ENCODE measurements at regions not wholly inside any gene's neighbourhood (a gene's known extent, or its start where the extent isn't known, plus 50 kb on each side); places are given as distances from the start of the nearest gene placed in this dataset.

DNA sequence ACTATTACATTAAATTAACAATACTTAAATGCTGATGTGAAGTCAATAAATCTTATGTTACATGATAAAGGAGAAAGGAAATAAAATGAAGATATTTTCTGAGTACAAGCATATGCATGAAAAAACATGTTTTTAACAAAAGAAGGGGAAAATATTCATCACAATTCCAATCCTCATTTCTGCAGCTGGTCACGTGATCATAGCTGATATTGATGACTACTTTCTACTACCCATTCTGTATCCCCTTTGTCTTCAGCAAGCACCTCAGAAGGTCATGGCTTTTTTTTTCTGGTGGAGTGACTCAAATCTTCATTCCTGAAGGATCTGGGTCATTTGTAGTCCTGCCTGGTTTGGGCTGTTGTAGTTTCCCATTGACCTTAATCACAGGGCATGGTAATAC is 90.9 kb downstream of the CDO1 start:
- TF ChIP-seq POLR2AphosphoS2 (IDR thresholded peaks at IDR 0.05; ENCODE audit: low read length), result no peak
- no peak for TF ChIP-seq SRF (CRISPR knock-in tag; IDR thresholded peaks at IDR 0.05)
- TF ChIP-seq, protein P1, sequence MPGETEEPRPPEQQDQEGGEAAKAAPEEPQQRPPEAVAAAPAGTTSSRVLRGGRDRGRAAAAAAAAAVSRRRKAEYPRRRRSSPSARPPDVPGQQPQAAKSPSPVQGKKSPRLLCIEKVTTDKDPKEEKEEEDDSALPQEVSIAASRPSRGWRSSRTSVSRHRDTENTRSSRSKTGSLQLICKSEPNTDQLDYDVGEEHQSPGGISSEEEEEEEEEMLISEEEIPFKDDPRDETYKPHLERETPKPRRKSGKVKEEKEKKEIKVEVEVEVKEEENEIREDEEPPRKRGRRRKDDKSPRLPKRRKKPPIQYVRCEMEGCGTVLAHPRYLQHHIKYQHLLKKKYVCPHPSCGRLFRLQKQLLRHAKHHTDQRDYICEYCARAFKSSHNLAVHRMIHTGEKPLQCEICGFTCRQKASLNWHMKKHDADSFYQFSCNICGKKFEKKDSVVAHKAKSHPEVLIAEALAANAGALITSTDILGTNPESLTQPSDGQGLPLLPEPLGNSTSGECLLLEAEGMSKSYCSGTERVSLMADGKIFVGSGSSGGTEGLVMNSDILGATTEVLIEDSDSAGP (CRISPR knock-in tag; IDR thresholded peaks at IDR 0.05), result no peak
- TF ChIP-seq BACH1 (tag; IDR thresholded peaks at IDR 0.05), result no peak
- no peak for TF ChIP-seq STAT5A (IDR thresholded peaks at IDR 0.05; ENCODE audit: borderline replicate concordance, low read length)
